HG03558 (cell line): ENCODE measurements at regions not wholly inside any gene's neighbourhood (a gene's known extent, or its start where the extent isn't known, plus 50 kb on each side); places are given as distances from the start of the nearest gene placed in this dataset.
"Not testable (repeated sequence)": the region's sequence is repeated elsewhere in the genome, so short reads cannot be mapped to it uniquely, and the experiment has no call there.

Experiments used
- ATAC-seq: cut with Tn5 transposase; IDR thresholded peaks from one replicate; pipeline ENCODE4 v1.9.1; 2021; ENCODE audit warnings: moderate number of reproducible peaks; ENCODE audit not compliant: unreplicated experiment; ENCODE audit errors: extremely low read depth

GRCh38 chrX:94551831-94552230, 877.8 kb downstream of the FAM133A start:
- no peak for ATAC-seq

GRCh38 chrX:94560930-94561329, 886.9 kb downstream of the FAM133A start:
- ATAC-seq, result no peak

- ATAC-seq, result no peak
These were observed 902.5 kb downstream of the FAM133A start for GRCh38 chrX:94576367-94577004.

GRCh38 chrX:94600077-94600476, 926.1 kb downstream of the FAM133A start:
- ATAC-seq, result no peak

- no peak for ATAC-seq
These were observed 938.1 kb downstream of the FAM133A start for GRCh38 chrX:94612140-94612539.

- no peak for ATAC-seq
These were observed 959.2 kb downstream of the FAM133A start for GRCh38 chrX:94633237-94633636.

GRCh38 chrX:94635003-94635402, 961.0 kb downstream of the FAM133A start:
- no peak for ATAC-seq

GRCh38 chrX:94645726-94646125, 971.7 kb downstream of the FAM133A start:
- no peak for ATAC-seq

GRCh38 chrX:94655180-94655579, 981.2 kb downstream of the FAM133A start:
- ATAC-seq, result no peak

- ATAC-seq, result no peak
These were observed 988.7 kb downstream of the FAM133A start for GRCh38 chrX:94662689-94663088.

GRCh38 chrX:94676285-94676684, 1002.3 kb downstream of the FAM133A start:
- no peak for ATAC-seq

- no peak for ATAC-seq
These were observed 1012.1 kb downstream of the FAM133A start for GRCh38 chrX:94686071-94686470.

GRCh38 chrX:94695910-94696309, 1021.9 kb downstream of the FAM133A start:
- ATAC-seq, result no peak

GRCh38 chrX:94704348-94705256, 1030.6 kb downstream of the FAM133A start:
- ATAC-seq, result not testable (repeated sequence)

- ATAC-seq, result no peak
These were observed 1047.4 kb downstream of the FAM133A start for GRCh38 chrX:94721386-94721785.

- no peak for ATAC-seq
These were observed 1048.6 kb downstream of the FAM133A start for GRCh38 chrX:94722578-94722977.

- no peak for ATAC-seq
These were observed 1068.8 kb downstream of the FAM133A start for GRCh38 chrX:94742772-94743171.

GRCh38 chrX:94743478-94743877, 1069.5 kb downstream of the FAM133A start:
- no peak for ATAC-seq

GRCh38 chrX:94744786-94745185, 1070.8 kb downstream of the FAM133A start:
- ATAC-seq, result no peak

GRCh38 chrX:94751611-94752010, 1077.6 kb downstream of the FAM133A start:
- ATAC-seq, result no peak

- ATAC-seq, result no peak
These were observed 1078.6 kb downstream of the FAM133A start for GRCh38 chrX:94752434-94753169.
